ENCODE measurements at regions not wholly inside any gene's neighbourhood (a gene's known extent, or its start where the extent isn't known, plus 50 kb on each side); places are given as distances from the start of the nearest gene placed in this dataset.

DNA sequence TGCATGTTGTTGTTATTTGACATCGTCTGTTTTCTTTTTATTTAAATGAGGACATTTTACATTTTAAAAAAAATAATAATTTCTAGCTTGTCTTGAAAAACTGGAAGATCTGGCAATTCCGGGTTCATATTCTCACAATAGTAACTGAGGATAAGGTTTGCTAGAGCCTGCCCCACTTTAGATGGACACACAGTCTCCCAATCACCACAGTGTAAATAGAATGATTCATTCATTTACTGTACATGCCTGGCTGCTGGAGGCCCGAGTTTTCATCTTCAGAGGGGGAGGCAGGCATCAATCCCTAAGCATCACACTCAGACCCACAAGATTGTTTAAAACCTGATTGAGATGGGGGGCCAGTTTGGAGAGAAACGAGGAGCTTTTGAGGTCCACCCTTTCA lies 2039.7 kb upstream of the WWC1 start:
- no peak for ATAC-seq
- TF ChIP-seq TOX (CRISPR knock-in tag; IDR thresholded peaks at IDR 0.05; ENCODE audit: borderline replicate concordance): no peak
- TF ChIP-seq RARB (CRISPR knock-in tag; IDR thresholded peaks at IDR 0.05): no peak
- TF ChIP-seq SNAI2 (CRISPR knock-in tag; IDR thresholded peaks at IDR 0.05): no peak
- TF ChIP-seq ARNTL (CRISPR knock-in tag; IDR thresholded peaks at IDR 0.05; ENCODE audit: borderline replicate concordance, low read depth): no peak
- no peak for TF ChIP-seq GLIS3 (CRISPR knock-in tag; IDR thresholded peaks at IDR 0.05)

DNA sequence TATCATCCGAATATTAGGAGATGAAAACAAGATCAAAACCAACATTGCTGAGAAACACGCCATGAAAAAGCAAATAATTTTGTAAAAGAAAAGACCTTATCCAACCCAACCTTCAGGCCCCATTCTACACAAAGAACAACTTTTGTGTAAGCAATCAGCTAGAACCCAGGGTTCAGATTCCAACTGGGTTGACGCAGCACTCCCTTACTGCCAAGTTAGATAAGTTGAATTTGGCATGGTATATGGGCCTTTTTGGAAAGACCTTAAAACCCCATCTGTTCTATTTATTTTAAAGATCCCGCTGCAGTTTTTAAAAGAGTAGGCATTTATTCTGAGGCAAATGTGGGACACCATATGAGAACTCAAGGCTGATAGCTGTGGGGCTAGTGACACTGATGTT lies 2033.8 kb upstream of the WWC1 start:
- ATAC-seq: no peak
- TF ChIP-seq, protein P1, sequence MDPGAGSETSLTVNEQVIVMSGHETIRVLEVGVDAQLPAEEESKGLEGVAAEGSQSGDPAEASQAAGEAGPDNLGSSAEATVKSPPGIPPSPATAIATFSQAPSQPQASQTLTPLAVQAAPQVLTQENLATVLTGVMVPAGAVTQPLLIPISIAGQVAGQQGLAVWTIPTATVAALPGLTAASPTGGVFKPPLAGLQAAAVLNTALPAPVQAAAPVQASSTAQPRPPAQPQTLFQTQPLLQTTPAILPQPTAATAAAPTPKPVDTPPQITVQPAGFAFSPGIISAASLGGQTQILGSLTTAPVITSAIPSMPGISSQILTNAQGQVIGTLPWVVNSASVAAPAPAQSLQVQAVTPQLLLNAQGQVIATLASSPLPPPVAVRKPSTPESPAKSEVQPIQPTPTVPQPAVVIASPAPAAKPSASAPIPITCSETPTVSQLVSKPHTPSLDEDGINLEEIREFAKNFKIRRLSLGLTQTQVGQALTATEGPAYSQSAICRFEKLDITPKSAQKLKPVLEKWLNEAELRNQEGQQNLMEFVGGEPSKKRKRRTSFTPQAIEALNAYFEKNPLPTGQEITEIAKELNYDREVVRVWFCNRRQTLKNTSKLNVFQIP (CRISPR knock-in tag; IDR thresholded peaks at IDR 0.05; ENCODE audit: borderline replicate concordance, low read depth): no peak
- TF ChIP-seq TOX (CRISPR knock-in tag; IDR thresholded peaks at IDR 0.05; ENCODE audit: borderline replicate concordance) (no peak), ZNF8 (CRISPR knock-in tag; IDR thresholded peaks at IDR 0.05) (no peak), GLIS3 (CRISPR knock-in tag; IDR thresholded peaks at IDR 0.05) (no peak), SNAI2 (CRISPR knock-in tag; IDR thresholded peaks at IDR 0.05) (no peak), PPARA (CRISPR knock-in tag; IDR thresholded peaks at IDR 0.05; ENCODE audit: borderline replicate concordance) (no peak), ARNTL (CRISPR knock-in tag; IDR thresholded peaks at IDR 0.05; ENCODE audit: borderline replicate concordance, low read depth) (no peak), ZC3H10 (CRISPR knock-in tag; IDR thresholded peaks at IDR 0.05) (no peak), ZNF70 (CRISPR knock-in tag; IDR thresholded peaks at IDR 0.05) (no peak), ESRRG (CRISPR knock-in tag; IDR thresholded peaks at IDR 0.05) (no peak)
- TF ChIP-seq, protein P2, sequence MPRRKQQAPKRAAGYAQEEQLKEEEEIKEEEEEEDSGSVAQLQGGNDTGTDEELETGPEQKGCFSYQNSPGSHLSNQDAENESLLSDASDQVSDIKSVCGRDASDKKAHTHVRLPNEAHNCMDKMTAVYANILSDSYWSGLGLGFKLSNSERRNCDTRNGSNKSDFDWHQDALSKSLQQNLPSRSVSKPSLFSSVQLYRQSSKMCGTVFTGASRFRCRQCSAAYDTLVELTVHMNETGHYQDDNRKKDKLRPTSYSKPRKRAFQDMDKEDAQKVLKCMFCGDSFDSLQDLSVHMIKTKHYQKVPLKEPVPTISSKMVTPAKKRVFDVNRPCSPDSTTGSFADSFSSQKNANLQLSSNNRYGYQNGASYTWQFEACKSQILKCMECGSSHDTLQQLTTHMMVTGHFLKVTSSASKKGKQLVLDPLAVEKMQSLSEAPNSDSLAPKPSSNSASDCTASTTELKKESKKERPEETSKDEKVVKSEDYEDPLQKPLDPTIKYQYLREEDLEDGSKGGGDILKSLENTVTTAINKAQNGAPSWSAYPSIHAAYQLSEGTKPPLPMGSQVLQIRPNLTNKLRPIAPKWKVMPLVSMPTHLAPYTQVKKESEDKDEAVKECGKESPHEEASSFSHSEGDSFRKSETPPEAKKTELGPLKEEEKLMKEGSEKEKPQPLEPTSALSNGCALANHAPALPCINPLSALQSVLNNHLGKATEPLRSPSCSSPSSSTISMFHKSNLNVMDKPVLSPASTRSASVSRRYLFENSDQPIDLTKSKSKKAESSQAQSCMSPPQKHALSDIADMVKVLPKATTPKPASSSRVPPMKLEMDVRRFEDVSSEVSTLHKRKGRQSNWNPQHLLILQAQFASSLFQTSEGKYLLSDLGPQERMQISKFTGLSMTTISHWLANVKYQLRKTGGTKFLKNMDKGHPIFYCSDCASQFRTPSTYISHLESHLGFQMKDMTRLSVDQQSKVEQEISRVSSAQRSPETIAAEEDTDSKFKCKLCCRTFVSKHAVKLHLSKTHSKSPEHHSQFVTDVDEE (CRISPR knock-in tag; IDR thresholded peaks at IDR 0.05): no peak
- TF ChIP-seq, protein P3, sequence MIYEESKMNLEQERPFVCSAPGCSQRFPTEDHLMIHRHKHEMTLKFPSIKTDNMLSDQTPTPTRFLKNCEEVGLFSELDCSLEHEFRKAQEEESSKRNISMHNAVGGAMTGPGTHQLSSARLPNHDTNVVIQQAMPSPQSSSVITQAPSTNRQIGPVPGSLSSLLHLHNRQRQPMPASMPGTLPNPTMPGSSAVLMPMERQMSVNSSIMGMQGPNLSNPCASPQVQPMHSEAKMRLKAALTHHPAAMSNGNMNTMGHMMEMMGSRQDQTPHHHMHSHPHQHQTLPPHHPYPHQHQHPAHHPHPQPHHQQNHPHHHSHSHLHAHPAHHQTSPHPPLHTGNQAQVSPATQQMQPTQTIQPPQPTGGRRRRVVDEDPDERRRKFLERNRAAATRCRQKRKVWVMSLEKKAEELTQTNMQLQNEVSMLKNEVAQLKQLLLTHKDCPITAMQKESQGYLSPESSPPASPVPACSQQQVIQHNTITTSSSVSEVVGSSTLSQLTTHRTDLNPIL (CRISPR knock-in tag; IDR thresholded peaks at IDR 0.05; ENCODE audit: low read depth): no peak

DNA sequence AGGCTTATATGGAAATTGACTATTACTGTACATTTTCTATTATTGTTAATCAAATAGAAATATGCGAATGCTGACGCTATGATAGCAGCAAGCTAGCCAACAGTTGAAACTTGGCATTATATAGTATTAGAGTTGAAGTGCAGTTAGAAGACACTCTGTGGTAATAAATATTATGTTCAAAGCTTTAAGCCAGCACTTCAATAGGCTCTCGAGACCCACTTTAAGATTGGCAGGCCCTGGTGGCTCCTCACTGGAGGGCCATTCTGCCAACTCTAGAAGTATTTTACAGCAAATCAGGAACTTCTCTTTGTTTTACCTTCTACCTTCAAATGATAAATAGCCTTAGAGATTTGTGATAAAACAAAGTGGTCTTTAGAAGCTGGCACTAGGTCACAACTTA lies 2029.0 kb upstream of the WWC1 start:
- TF ChIP-seq ZNF8 (CRISPR knock-in tag; IDR thresholded peaks at IDR 0.05) (no peak), ARNTL (CRISPR knock-in tag; IDR thresholded peaks at IDR 0.05; ENCODE audit: borderline replicate concordance, low read depth) (no peak), ZFP3 (CRISPR knock-in tag; IDR thresholded peaks at IDR 0.05) (no peak), ZNF565 (CRISPR knock-in tag; conservative IDR thresholded peaks at IDR 0.05; ENCODE audit: low read depth) (no peak), ZC3H10 (CRISPR knock-in tag; IDR thresholded peaks at IDR 0.05) (no peak)
- TF ChIP-seq, protein P4, sequence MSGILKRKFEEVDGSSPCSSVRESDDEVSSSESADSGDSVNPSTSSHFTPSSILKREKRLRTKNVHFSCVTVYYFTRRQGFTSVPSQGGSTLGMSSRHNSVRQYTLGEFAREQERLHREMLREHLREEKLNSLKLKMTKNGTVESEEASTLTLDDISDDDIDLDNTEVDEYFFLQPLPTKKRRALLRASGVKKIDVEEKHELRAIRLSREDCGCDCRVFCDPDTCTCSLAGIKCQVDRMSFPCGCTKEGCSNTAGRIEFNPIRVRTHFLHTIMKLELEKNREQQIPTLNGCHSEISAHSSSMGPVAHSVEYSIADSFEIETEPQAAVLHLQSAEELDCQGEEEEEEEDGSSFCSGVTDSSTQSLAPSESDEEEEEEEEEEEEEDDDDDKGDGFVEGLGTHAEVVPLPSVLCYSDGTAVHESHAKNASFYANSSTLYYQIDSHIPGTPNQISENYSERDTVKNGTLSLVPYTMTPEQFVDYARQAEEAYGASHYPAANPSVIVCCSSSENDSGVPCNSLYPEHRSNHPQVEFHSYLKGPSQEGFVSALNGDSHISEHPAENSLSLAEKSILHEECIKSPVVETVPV (CRISPR knock-in tag; IDR thresholded peaks at IDR 0.05): no peak
- TF ChIP-seq, protein P2 (CRISPR knock-in tag; IDR thresholded peaks at IDR 0.05): no peak
- no peak for ATAC-seq

DNA sequence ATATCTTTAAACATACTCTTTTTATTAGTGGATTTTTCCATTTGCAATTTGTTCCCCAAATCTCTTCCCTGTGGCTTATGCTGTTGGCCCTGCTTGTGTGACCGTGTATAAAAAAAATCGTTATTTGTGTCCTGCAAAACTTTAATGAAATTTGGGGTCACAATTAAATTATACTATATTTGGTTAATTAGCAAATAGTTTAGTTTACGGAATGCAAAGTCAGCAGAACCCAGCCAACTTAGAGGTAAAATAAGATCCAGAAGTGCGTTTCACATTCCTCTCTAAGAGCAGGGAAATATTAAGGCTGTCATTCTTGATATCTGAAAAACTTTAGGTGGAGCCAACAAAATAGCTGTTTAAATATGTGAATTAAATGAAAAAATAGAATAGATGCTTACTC lies 2023.5 kb upstream of the WWC1 start:
- no peak for ATAC-seq
- TF ChIP-seq, protein P1 (CRISPR knock-in tag; IDR thresholded peaks at IDR 0.05; ENCODE audit: borderline replicate concordance, low read depth): no peak
- TF ChIP-seq GLIS3 (CRISPR knock-in tag; IDR thresholded peaks at IDR 0.05) (no peak), ISL1 (CRISPR knock-in tag; IDR thresholded peaks at IDR 0.05) (peak; percentile 54), CSDC2 (CRISPR knock-in tag; IDR thresholded peaks at IDR 0.05) (no peak), TCF4 (CRISPR knock-in tag; IDR thresholded peaks at IDR 0.05; ENCODE audit: borderline replicate concordance) (peak; percentile 34; the same call in 1 of the 2 replicates), ZNF8 (CRISPR knock-in tag; IDR thresholded peaks at IDR 0.05) (no peak), BACH2 (CRISPR knock-in tag; IDR thresholded peaks at IDR 0.05; ENCODE audit: borderline replicate concordance) (no peak), OSR1 (CRISPR knock-in tag; IDR thresholded peaks at IDR 0.05) (no peak), TOX (CRISPR knock-in tag; IDR thresholded peaks at IDR 0.05; ENCODE audit: borderline replicate concordance) (no peak)
- TF ChIP-seq, protein P4 (CRISPR knock-in tag; IDR thresholded peaks at IDR 0.05): no peak

All from SK-N-SH treated with all-trans-retinoic acid at 6 μM for 48 hours (cell line).